Adipocyte (in vitro differentiated cells): ENCODE measurements at regions not wholly inside any gene's neighbourhood (a gene's known extent, or its start where the extent isn't known, plus 50 kb on each side); places are given as distances from the start of the nearest gene placed in this dataset.

ENCODE experiments used
- DNase-seq: peaks from one replicate; pipeline ENCODE4 v3.0.0-alpha.2; 2015; ENCODE audit warnings: low read depth
- H3K27me3 ChIP-seq: replicated peaks from 2 replicates; pipeline ENCODE4 v1.7.0; 2013; ENCODE audit warnings: mild to moderate bottlenecking, low read length, moderate library complexity; ENCODE audit not compliant: control insufficient read depth, insufficient read depth
- H3K36me3 ChIP-seq: 2 replicates; pipeline ENCODE4 v1.7.0; 2013; ENCODE audit warnings: low read length, mild to moderate bottlenecking, moderate library complexity; ENCODE audit not compliant: control insufficient read depth, insufficient read depth, severe bottlenecking
- H3K4me1 ChIP-seq: 2 replicates; pipeline ENCODE4 v1.7.0; 2013; ENCODE audit warnings: mild to moderate bottlenecking, low read length, moderate library complexity; ENCODE audit not compliant: control insufficient read depth, insufficient read depth
- H3K4me3 ChIP-seq: 2 replicates; pipeline ENCODE4 v1.7.0; 2013; ENCODE audit warnings: mild to moderate bottlenecking, low read length, moderate library complexity
- H3K9ac ChIP-seq: 2 replicates; pipeline ENCODE4 v1.7.0; 2013; ENCODE audit warnings: mild to moderate bottlenecking, low read length, moderate library complexity
- H3K9me3 ChIP-seq: 2 replicates; pipeline ENCODE4 v1.7.0; 2013; ENCODE audit warnings: mild to moderate bottlenecking, low read length, moderate library complexity; ENCODE audit not compliant: control insufficient read depth

DNA sequence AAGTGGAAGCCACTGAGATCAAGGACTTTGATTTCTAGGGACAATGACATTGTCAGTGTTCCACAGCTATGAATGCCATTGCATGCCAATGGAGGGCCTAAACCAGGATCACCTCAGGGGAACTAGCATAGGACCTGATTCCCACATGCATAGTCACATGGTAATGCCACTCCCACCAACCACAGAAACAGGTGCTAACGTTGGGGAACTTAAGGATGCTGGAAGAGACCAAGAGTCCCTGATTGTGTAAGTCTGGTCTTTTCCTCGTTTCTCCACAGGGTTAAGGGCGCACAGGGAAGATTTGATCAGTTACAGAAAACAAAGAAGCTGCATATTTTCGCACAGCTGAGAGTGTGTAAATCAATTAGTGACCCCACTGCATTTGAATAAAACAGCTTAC is 59.4 kb upstream of the CD44 start:
- no peak overlapping the region for H3K9ac ChIP-seq
- H3K9me3 ChIP-seq: no peaks in the 10 kb centered on the region
- no peaks in the 10 kb centered on the region for H3K36me3 ChIP-seq
- peaks cover 55% of the 10 kb centered on the region for H3K4me1 ChIP-seq
- no peak overlapping the region for H3K4me3 ChIP-seq
- no peaks in the 10 kb centered on the region for H3K27me3 ChIP-seq
- no peak for DNase-seq

- peak; percentile 84 for DNase-seq
Observed at GRCh38 chr11:35082321-35083180, 56.4 kb upstream of the CD44 start.

DNA sequence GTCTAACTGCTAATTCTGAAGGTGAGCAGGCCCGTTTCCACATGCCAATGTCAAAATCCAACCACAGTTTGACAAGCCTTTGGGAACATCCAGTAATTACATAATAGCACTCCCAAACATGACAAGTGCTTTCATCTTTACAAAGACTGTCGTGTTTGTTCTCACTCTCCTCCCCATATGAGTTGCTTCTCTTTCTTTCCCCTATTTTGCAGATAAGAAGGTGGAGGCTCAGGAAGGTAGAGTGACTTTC is 55.9 kb upstream of the CD44 start:
- Histone ChIP-seq H3K36me3 (no peaks in the 10 kb centered on the region), H3K27me3 (no peaks in the 10 kb centered on the region), H3K4me1 (peaks cover 56% of the 10 kb centered on the region), H3K4me3 (peak overlapping the region; percentile 35), H3K9ac (peak overlapping the region; percentile 21), H3K9me3 (no peaks in the 10 kb centered on the region)
- no peak for DNase-seq

More at GRCh38 chr11:35082321-35083180, 56.4 kb upstream of the CD44 start:
- peak overlapping the region; percentile 21 for H3K9ac ChIP-seq
- peaks cover 59% of the 10 kb centered on the region for H3K4me1 ChIP-seq
- peak overlapping the region; percentile 35 for H3K4me3 ChIP-seq
- no peaks in the 10 kb centered on the region for H3K27me3 ChIP-seq
- H3K36me3 ChIP-seq: no peaks in the 10 kb centered on the region
- no peaks in the 10 kb centered on the region for H3K9me3 ChIP-seq

- peak; percentile 95 for DNase-seq
- no peaks in the 10 kb centered on the region for H3K27me3 ChIP-seq
- H3K9me3 ChIP-seq: no peaks in the 10 kb centered on the region
- H3K4me3 ChIP-seq: peak overlapping the region; percentile 35
- H3K36me3 ChIP-seq: no peaks in the 10 kb centered on the region
- peaks cover 56% of the 10 kb centered on the region for H3K4me1 ChIP-seq
- peak overlapping the region; percentile 37 for H3K9ac ChIP-seq
Observed at GRCh38 chr11:35083431-35084238, 55.3 kb upstream of the CD44 start.

GRCh38 chr11:35084817-35085440 is 54.0 kb upstream of the CD44 start:
- H3K9me3 ChIP-seq: no peaks in the 10 kb centered on the region
- H3K4me3 ChIP-seq: no peak overlapping the region
- H3K36me3 ChIP-seq: no peaks in the 10 kb centered on the region
- no peak overlapping the region for H3K9ac ChIP-seq
- H3K4me1 ChIP-seq: peaks cover 51% of the 10 kb centered on the region
- no peak for DNase-seq
- H3K27me3 ChIP-seq: no peaks in the 10 kb centered on the region

- H3K9ac ChIP-seq: no peak overlapping the region
- no peak overlapping the region for H3K4me3 ChIP-seq
- no peaks in the 10 kb centered on the region for H3K27me3 ChIP-seq
- no peak for DNase-seq
- H3K36me3 ChIP-seq: no peaks in the 10 kb centered on the region
- no peaks in the 10 kb centered on the region for H3K9me3 ChIP-seq
- H3K4me1 ChIP-seq: peaks cover 51% of the 10 kb centered on the region
Observed at GRCh38 chr11:35085531-35086165, 53.3 kb upstream of the CD44 start.

GRCh38 chr11:35087648-35088047 is 51.3 kb upstream of the CD44 start:
- Histone ChIP-seq H3K9ac (no peak overlapping the region), H3K36me3 (no peaks in the 10 kb centered on the region), H3K9me3 (no peaks in the 10 kb centered on the region), H3K4me3 (no peak overlapping the region), H3K4me1 (peaks cover 45% of the 10 kb centered on the region), H3K27me3 (no peaks in the 10 kb centered on the region)
- DNase-seq: peak; percentile 22

- no peaks in the 10 kb centered on the region for H3K27me3 ChIP-seq
- no peak for DNase-seq
- H3K9me3 ChIP-seq: no peaks in the 10 kb centered on the region
- H3K9ac ChIP-seq: no peak overlapping the region
- no peaks in the 10 kb centered on the region for H3K36me3 ChIP-seq
- H3K4me3 ChIP-seq: no peak overlapping the region
- peaks cover 39% of the 10 kb centered on the region for H3K4me1 ChIP-seq
Observed at GRCh38 chr11:35088226-35088625, 50.7 kb upstream of the CD44 start.

GRCh38 chr11:35088676-35089075 is 50.3 kb upstream of the CD44 start:
- Histone ChIP-seq H3K9ac (no peak overlapping the region), H3K27me3 (no peaks in the 10 kb centered on the region), H3K9me3 (no peaks in the 10 kb centered on the region), H3K4me1 (peaks cover 35% of the 10 kb centered on the region), H3K4me3 (no peak overlapping the region), H3K36me3 (no peaks in the 10 kb centered on the region)
- no peak for DNase-seq
